ENCODE measurements at regions not wholly inside any gene's neighbourhood (a gene's known extent, or its start where the extent isn't known, plus 50 kb on each side); places are given as distances from the start of the nearest gene placed in this dataset.

- TF ChIP-seq CTCF (IDR thresholded peaks at IDR 0.05) (no peak), EP300 (IDR thresholded peaks at IDR 0.05) (no peak), POLR2A (IDR thresholded peaks at IDR 0.05) (no peak)
Measured at GRCh38 chr7:24504836-24505235, 68.4 kb upstream of the PALS2 start.

Data from ovary (tissue), 3 donors.